ENCODE measurements at regions not wholly inside any gene's neighbourhood (a gene's known extent, or its start where the extent isn't known, plus 50 kb on each side); places are given as distances from the start of the nearest gene placed in this dataset.

DNA sequence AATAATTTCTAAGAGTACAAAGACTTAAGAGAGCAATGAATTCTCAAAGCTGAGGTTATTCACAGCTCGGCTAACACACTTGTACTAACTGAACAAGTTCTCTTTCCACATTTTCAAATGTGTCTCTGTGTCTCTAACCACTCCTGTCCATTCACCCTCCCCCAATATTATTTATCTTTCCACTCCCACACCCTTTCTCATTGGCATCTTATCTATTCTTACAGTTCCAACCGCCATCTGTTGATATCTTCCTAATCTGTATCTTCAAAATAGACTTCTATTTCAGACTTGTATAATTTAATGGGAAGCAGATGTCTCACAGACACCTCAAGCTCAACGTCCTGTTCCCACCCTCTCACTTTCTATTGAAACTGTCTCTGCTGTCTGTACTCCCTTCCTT is 205.9 kb downstream of the ANXA1 start:
- WGBS (ENCODE audit: insufficient coverage): 55% methylated on average over 3 of the region's 3 CpGs
- no peak overlapping the region for H3K27ac ChIP-seq (ENCODE audit: low read length)
- Mint-ChIP-seq H3K27me3 (ENCODE audit: low read depth in 2 of 2) (no peaks in the 10 kb centered on the region), H3K27ac (no peak overlapping the region), H3K9me3 (peaks cover 4 to 9% of the 10 kb centered on the region in 2 donors), H3K4me3 (no peak overlapping the region), H3K36me3 (no peaks in the 10 kb centered on the region), H3K4me1 (no peaks in the 10 kb centered on the region)
- TF ChIP-seq, protein P1, sequence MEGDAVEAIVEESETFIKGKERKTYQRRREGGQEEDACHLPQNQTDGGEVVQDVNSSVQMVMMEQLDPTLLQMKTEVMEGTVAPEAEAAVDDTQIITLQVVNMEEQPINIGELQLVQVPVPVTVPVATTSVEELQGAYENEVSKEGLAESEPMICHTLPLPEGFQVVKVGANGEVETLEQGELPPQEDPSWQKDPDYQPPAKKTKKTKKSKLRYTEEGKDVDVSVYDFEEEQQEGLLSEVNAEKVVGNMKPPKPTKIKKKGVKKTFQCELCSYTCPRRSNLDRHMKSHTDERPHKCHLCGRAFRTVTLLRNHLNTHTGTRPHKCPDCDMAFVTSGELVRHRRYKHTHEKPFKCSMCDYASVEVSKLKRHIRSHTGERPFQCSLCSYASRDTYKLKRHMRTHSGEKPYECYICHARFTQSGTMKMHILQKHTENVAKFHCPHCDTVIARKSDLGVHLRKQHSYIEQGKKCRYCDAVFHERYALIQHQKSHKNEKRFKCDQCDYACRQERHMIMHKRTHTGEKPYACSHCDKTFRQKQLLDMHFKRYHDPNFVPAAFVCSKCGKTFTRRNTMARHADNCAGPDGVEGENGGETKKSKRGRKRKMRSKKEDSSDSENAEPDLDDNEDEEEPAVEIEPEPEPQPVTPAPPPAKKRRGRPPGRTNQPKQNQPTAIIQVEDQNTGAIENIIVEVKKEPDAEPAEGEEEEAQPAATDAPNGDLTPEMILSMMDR (IDR thresholded peaks at IDR 0.05): no peak
- DNase-seq (no peak), ATAC-seq (no peak)
- intact Hi-C loops (cut with micrococcal nuclease): no loop called here
- no peaks in the 10 kb centered on the region for H3K9me3 ChIP-seq (ENCODE audit: control insufficient read depth, insufficient read depth, low read length)
- no peaks in the 10 kb centered on the region for H3K4me1 ChIP-seq (ENCODE audit: control insufficient read depth, insufficient read depth, low read length)
- H3K36me3 ChIP-seq (ENCODE audit: control insufficient read depth, insufficient read depth, low read length): no peaks in the 10 kb centered on the region
- H3K4me3 ChIP-seq (ENCODE audit: low read length): no peak overlapping the region
- H3K27me3 ChIP-seq (ENCODE audit: control insufficient read depth, insufficient read depth, low read length): no peaks in the 10 kb centered on the region

DNA sequence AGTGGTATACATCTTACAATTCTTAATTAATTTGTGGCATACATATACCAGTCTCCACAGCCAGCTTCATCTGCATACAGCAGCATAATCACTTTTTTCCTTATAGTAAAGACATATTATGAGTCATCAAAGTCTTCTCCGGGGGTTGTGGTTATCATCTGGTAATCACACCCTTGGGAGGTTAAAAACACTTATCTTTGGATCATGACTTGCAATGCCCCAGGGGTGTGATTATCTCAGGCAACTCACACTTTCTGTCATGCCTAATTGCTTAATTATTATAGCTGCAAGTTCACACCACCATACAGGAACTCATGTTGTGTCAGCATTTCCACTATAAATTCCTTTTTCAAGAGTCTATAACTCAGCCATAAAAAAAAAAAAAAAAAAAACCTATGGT is 218.4 kb downstream of the ANXA1 start:
- Histone ChIP-seq H3K27ac (ENCODE audit: low read length) (no peak overlapping the region), H3K9me3 (ENCODE audit: control insufficient read depth, insufficient read depth, low read length) (no peaks in the 10 kb centered on the region), H3K27me3 (ENCODE audit: control insufficient read depth, insufficient read depth, low read length) (no peaks in the 10 kb centered on the region), H3K4me3 (ENCODE audit: low read length) (no peak overlapping the region), H3K4me1 (ENCODE audit: control insufficient read depth, insufficient read depth, low read length) (no peaks in the 10 kb centered on the region), H3K36me3 (ENCODE audit: control insufficient read depth, insufficient read depth, low read length) (no peaks in the 10 kb centered on the region)
- Mint-ChIP-seq H3K9me3 (peaks cover 2 to 4% of the 10 kb centered on the region in 2 donors), H3K27ac (no peak overlapping the region), H3K4me3 (no peak overlapping the region), H3K36me3 (no peaks in the 10 kb centered on the region), H3K4me1 (no peaks in the 10 kb centered on the region), H3K27me3 (ENCODE audit: low read depth in 2 of 2) (no peaks in the 10 kb centered on the region)
- intact Hi-C loops (cut with micrococcal nuclease): no loop called here
- TF ChIP-seq, protein P1 (IDR thresholded peaks at IDR 0.05): no peak
- WGBS (ENCODE audit: insufficient coverage): 29% methylated on average over 1 of the region's 1 CpG
- DNase-seq: no peak
- ATAC-seq: no peak

DNA sequence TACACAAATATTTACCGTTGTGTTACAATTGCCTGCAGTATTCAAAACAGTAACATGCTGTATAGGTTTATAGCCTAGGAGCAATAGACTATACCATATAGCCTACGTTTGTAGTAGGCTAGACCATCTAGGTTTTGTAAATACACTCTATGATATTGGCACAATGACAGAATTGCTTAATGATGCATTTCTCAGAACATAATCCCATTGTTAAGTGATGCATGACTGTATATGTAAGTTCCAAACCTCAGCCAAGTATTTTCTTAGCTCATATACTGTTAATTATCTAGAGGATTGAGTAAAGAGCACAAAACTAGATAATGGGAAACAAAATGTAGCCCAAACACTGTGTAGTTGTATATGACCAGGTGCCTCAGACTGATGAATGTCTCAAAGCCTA is 220.1 kb downstream of the ANXA1 start:
- Histone ChIP-seq H3K4me1 (ENCODE audit: control insufficient read depth, insufficient read depth, low read length) (no peaks in the 10 kb centered on the region), H3K36me3 (ENCODE audit: control insufficient read depth, insufficient read depth, low read length) (no peaks in the 10 kb centered on the region), H3K9me3 (ENCODE audit: control insufficient read depth, insufficient read depth, low read length) (no peaks in the 10 kb centered on the region), H3K27ac (ENCODE audit: low read length) (no peak overlapping the region), H3K4me3 (ENCODE audit: low read length) (no peak overlapping the region), H3K27me3 (ENCODE audit: control insufficient read depth, insufficient read depth, low read length) (no peaks in the 10 kb centered on the region)
- peaks cover 2 to 4% of the 10 kb centered on the region in 2 donors for H3K9me3 Mint-ChIP-seq
- no peaks in the 10 kb centered on the region for H3K36me3 Mint-ChIP-seq
- WGBS (ENCODE audit: insufficient coverage): no CpG with 5 or more reads among the region's 2 CpGs
- no peak overlapping the region for H3K4me3 Mint-ChIP-seq
- no peak overlapping the region for H3K27ac Mint-ChIP-seq
- no peaks in the 10 kb centered on the region for H3K4me1 Mint-ChIP-seq
- TF ChIP-seq, protein P1 (IDR thresholded peaks at IDR 0.05): no peak
- ATAC-seq (no peak), DNase-seq (no peak)
- no peaks in the 10 kb centered on the region for H3K27me3 Mint-ChIP-seq (ENCODE audit: low read depth in 2 of 2)
- intact Hi-C loops (cut with micrococcal nuclease): no loop called here

DNA sequence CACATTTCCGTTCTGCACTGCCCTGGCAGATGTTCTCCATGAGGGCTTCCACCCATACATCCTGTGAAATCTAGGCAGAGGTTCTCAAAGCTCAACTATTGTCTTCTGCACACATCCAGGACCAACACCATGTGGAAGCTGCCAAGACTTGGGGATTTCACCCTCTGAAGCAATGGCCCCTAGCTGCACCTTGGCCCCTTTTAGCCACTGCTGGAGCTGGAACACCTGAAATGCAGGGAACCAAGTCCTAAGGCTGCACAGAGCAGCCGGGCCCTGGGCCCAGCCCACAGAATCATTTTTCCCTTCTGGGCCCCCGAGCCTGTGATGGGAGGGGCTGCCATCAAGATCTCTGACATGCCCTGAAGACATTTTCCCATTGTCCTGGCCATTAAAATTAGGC is 228.7 kb downstream of the ANXA1 start:
- no peak overlapping the region for H3K27ac ChIP-seq (ENCODE audit: low read length)
- 72% methylated on average over 3 of the region's 3 CpGs for WGBS (ENCODE audit: insufficient coverage)
- H3K27me3 ChIP-seq (ENCODE audit: control insufficient read depth, insufficient read depth, low read length): no peaks in the 10 kb centered on the region
- H3K36me3 Mint-ChIP-seq: no peaks in the 10 kb centered on the region
- H3K9me3 Mint-ChIP-seq: peaks cover 7 to 13% of the 10 kb centered on the region in 2 donors
- no peak overlapping the region for H3K4me3 Mint-ChIP-seq
- TF ChIP-seq, protein P1 (IDR thresholded peaks at IDR 0.05): no peak
- no peak overlapping the region for H3K27ac Mint-ChIP-seq
- H3K4me1 Mint-ChIP-seq: no peaks in the 10 kb centered on the region
- H3K4me3 ChIP-seq (ENCODE audit: low read length): no peak overlapping the region
- H3K4me1 ChIP-seq (ENCODE audit: control insufficient read depth, insufficient read depth, low read length): no peaks in the 10 kb centered on the region
- intact Hi-C loops (cut with micrococcal nuclease): no loop called here
- no peaks in the 10 kb centered on the region for H3K36me3 ChIP-seq (ENCODE audit: control insufficient read depth, insufficient read depth, low read length)
- no peaks in the 10 kb centered on the region for H3K27me3 Mint-ChIP-seq (ENCODE audit: low read depth in 2 of 2)
- H3K9me3 ChIP-seq (ENCODE audit: control insufficient read depth, insufficient read depth, low read length): no peaks in the 10 kb centered on the region
- DNase-seq (no peak), ATAC-seq (no peak)

All from natural killer cell (primary cell).